ENCODE measurements at regions not wholly inside any gene's neighbourhood (a gene's known extent, or its start where the extent isn't known, plus 50 kb on each side); places are given as distances from the start of the nearest gene placed in this dataset.
"Not testable (repeated sequence)": the region's sequence is repeated elsewhere in the genome, so short reads cannot be mapped to it uniquely, and the experiment has no call there.

DNA sequence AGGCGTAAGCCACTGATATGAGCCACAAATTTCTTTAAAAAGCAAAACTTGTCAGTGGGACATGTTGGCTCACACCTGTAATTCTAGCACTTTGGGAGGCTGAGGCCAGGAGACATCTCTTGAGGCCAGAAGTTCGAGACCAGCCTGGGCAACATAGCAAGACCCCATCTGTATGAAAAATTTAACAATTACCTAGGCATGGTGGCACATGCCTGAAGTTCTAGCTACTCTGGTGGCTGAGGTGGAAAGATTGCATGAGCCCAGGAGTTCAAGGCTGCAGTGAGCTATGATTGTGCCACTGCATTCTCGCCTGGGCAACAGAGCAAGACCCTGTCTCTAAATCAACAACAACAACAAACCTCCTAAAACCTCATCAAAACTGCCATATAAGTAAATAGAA, 147.6 kb upstream of the BARHL2 start:
- Histone ChIP-seq H3K4me1 (ENCODE audit: control insufficient read depth in 5 of 5, insufficient read depth in 5 of 5, low read length in 5 of 5) (no peaks in the 10 kb centered on the region), H3K9ac (ENCODE audit: low read length in 5 of 5) (no peak overlapping the region), H3K27ac (ENCODE audit: low read depth, low read length) (no peak overlapping the region), H3K27me3 (ENCODE audit: control insufficient read depth in 5 of 5, insufficient read depth in 4 of 5, low read length in 5 of 5) (no peaks in the 10 kb centered on the region), H3K4me3 (ENCODE audit: low read depth in 1 of 5, low read length in 5 of 5) (no peak overlapping the region), H3K36me3 (ENCODE audit: control insufficient read depth in 5 of 5, insufficient read depth in 5 of 5, low read length in 5 of 5) (no peaks in the 10 kb centered on the region), H3K9me3 (ENCODE audit: control insufficient read depth in 5 of 5, low read length in 5 of 5) (no peaks in the 10 kb centered on the region)

DNA sequence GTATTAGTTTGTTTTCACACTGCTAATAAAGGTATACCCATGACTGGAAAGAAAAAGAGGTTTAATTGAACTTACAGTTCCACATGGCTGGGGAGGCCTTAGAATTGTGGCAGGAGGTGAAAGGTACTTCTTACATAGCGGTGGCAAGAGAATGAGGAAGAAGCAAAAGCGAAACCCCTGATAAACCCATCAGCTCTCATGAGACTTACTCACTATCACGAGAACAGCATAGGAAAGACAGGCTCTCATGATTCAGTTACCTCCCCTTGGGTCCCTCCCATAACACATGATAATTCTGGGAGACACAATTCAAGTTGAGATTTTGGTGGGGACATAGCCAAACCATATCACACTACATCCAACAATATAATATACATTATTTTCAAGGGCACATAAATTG, 145.7 kb upstream of the BARHL2 start:
- Histone ChIP-seq H3K27me3 (ENCODE audit: control insufficient read depth in 5 of 5, insufficient read depth in 4 of 5, low read length in 5 of 5) (no peaks in the 10 kb centered on the region), H3K9ac (ENCODE audit: low read length in 5 of 5) (no peak overlapping the region), H3K9me3 (ENCODE audit: control insufficient read depth in 5 of 5, low read length in 5 of 5) (no peaks in the 10 kb centered on the region), H3K4me1 (ENCODE audit: control insufficient read depth in 5 of 5, insufficient read depth in 5 of 5, low read length in 5 of 5) (no peaks in the 10 kb centered on the region), H3K4me3 (ENCODE audit: low read depth in 1 of 5, low read length in 5 of 5) (no peak overlapping the region), H3K27ac (ENCODE audit: low read depth, low read length) (no peak overlapping the region), H3K36me3 (ENCODE audit: control insufficient read depth in 5 of 5, insufficient read depth in 5 of 5, low read length in 5 of 5) (no peaks in the 10 kb centered on the region)

DNA sequence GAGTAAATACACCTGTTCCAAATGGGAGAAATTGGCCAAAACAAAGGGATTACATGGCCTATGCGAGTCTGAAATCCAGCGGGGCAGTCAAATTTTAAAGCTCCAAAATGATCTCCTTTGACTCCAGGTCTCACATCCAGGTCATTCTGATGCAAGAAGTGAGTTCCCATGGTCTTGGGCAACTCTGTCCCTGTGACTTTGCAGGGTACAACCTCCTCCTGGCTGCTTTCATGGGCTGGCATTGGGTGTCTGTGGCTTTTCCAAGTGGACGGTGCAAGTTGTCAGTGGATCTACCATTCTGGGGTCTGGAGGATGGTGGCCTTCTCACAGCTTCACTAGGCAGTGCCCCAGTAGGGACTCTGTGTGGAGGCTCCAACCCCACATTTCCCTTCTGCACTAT, 144.3 kb upstream of the BARHL2 start:
- not testable (repeated sequence) for H3K27me3 ChIP-seq (ENCODE audit: control insufficient read depth in 5 of 5, insufficient read depth in 4 of 5, low read length in 5 of 5); H3K4me1 ChIP-seq (ENCODE audit: control insufficient read depth in 5 of 5, insufficient read depth in 5 of 5, low read length in 5 of 5); H3K36me3 ChIP-seq (ENCODE audit: control insufficient read depth in 5 of 5, insufficient read depth in 5 of 5, low read length in 5 of 5); H3K27ac ChIP-seq (ENCODE audit: low read depth, low read length); H3K9ac ChIP-seq (ENCODE audit: low read length in 5 of 5); H3K4me3 ChIP-seq (ENCODE audit: low read depth in 1 of 5, low read length in 5 of 5); H3K9me3 ChIP-seq (ENCODE audit: control insufficient read depth in 5 of 5, low read length in 5 of 5)

DNA sequence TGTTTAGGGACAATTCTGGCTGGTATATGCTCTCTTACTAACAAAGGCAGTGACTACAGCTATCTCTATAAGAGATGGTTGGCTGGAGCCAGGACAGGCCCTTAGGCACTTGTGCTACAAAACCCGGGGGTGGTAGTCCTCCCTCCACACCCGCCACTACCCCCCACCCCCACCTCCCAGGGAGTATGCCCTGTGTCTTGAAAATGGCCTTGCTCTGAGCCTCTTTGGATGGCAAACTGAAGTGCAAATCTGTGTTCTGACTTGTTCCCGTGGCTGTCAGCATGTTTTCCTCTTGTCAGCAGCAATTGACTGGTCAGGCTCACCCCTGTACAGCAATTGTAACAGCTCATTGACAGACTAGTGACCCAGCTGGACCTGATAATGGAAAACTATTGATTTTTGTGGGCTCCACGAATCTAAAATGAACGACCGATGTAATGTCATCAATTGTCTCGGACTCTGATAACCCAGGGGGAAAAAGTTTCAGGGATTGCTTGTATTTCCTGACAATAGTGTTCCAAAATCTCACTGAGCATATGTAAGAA, 139.4 kb upstream of the BARHL2 start:
- Histone ChIP-seq H3K9ac (ENCODE audit: low read length in 5 of 5) (no peak overlapping the region), H3K9me3 (ENCODE audit: control insufficient read depth in 5 of 5, low read length in 5 of 5) (no peaks in the 10 kb centered on the region), H3K36me3 (ENCODE audit: control insufficient read depth in 5 of 5, insufficient read depth in 5 of 5, low read length in 5 of 5) (no peaks in the 10 kb centered on the region), H3K27me3 (ENCODE audit: control insufficient read depth in 5 of 5, insufficient read depth in 4 of 5, low read length in 5 of 5) (no peaks in the 10 kb centered on the region), H3K4me3 (ENCODE audit: low read depth in 1 of 5, low read length in 5 of 5) (no peak overlapping the region), H3K4me1 (ENCODE audit: control insufficient read depth in 5 of 5, insufficient read depth in 5 of 5, low read length in 5 of 5) (peaks cover 0 to 7% (median 6%) of the 10 kb centered on the region in 5 donors), H3K27ac (ENCODE audit: low read depth, low read length) (no peak overlapping the region)

DNA sequence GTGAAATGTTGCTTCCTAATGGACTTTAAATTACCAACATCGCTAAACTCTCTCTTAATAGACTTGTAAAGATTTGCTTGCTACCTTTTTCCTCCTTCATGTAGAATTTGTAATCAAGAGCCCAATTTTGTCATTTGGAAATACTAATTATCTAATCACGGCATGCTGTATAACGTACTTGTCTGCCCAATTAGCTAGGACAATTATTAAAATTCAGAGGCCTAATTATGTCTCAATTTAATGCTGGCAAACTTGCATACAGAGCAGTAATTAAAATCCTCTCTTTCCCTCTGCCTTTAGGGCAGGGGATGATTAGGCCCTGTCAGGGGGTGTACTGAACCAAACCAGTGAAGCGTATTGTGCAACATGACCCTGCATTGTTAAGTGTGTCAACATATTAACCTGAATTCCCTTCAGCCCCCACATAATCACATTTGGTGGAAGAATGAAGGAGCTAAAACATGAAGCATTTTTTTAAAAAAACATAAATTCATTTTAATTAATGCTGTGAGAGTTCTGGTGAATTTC, 137.4 kb upstream of the BARHL2 start:
- Histone ChIP-seq H3K9ac (ENCODE audit: low read length in 5 of 5) (no peak overlapping the region), H3K9me3 (ENCODE audit: control insufficient read depth in 5 of 5, low read length in 5 of 5) (no peaks in the 10 kb centered on the region), H3K36me3 (ENCODE audit: control insufficient read depth in 5 of 5, insufficient read depth in 5 of 5, low read length in 5 of 5) (no peaks in the 10 kb centered on the region), H3K27ac (ENCODE audit: low read depth, low read length) (no peak overlapping the region), H3K27me3 (ENCODE audit: control insufficient read depth in 5 of 5, insufficient read depth in 4 of 5, low read length in 5 of 5) (no peaks in the 10 kb centered on the region), H3K4me1 (ENCODE audit: control insufficient read depth in 5 of 5, insufficient read depth in 5 of 5, low read length in 5 of 5) (peaks cover 0 to 22% (median 18%) of the 10 kb centered on the region in 5 donors), H3K4me3 (ENCODE audit: low read depth in 1 of 5, low read length in 5 of 5) (no peak overlapping the region)

DNA sequence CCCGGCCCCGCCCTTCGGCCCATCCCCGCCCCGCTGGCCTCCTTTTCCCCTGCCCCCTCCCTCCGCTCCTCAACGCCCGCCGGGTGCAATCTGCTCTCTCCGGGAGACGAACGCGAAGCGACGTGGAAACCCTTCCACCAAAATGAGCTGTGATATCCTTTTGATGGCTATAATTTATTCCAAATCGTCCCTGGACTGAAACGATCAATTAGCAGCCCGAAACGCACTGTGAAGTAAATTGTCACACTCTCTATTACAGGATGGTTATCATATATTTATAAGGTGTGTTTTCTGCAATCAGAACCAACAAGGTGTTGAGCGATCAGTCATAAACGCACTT, 134.6 kb upstream of the BARHL2 start:
- Histone ChIP-seq H3K36me3 (ENCODE audit: control insufficient read depth in 5 of 5, insufficient read depth in 5 of 5, low read length in 5 of 5) (no peaks in the 10 kb centered on the region), H3K4me1 (ENCODE audit: control insufficient read depth in 5 of 5, insufficient read depth in 5 of 5, low read length in 5 of 5) (peaks cover 0 to 22% (median 18%) of the 10 kb centered on the region in 5 donors), H3K9me3 (ENCODE audit: control insufficient read depth in 5 of 5, low read length in 5 of 5) (no peaks in the 10 kb centered on the region), H3K27ac (ENCODE audit: low read depth, low read length) (no peak overlapping the region), H3K9ac (ENCODE audit: low read length in 5 of 5) (peak overlapping the region in 4 of 5 donors; percentile 4 to 55 (median 38)), H3K27me3 (ENCODE audit: control insufficient read depth in 5 of 5, insufficient read depth in 4 of 5, low read length in 5 of 5) (no peaks in the 10 kb centered on the region), H3K4me3 (ENCODE audit: low read depth in 1 of 5, low read length in 5 of 5) (peak overlapping the region; percentile 71 to 86 (median 79))

DNA sequence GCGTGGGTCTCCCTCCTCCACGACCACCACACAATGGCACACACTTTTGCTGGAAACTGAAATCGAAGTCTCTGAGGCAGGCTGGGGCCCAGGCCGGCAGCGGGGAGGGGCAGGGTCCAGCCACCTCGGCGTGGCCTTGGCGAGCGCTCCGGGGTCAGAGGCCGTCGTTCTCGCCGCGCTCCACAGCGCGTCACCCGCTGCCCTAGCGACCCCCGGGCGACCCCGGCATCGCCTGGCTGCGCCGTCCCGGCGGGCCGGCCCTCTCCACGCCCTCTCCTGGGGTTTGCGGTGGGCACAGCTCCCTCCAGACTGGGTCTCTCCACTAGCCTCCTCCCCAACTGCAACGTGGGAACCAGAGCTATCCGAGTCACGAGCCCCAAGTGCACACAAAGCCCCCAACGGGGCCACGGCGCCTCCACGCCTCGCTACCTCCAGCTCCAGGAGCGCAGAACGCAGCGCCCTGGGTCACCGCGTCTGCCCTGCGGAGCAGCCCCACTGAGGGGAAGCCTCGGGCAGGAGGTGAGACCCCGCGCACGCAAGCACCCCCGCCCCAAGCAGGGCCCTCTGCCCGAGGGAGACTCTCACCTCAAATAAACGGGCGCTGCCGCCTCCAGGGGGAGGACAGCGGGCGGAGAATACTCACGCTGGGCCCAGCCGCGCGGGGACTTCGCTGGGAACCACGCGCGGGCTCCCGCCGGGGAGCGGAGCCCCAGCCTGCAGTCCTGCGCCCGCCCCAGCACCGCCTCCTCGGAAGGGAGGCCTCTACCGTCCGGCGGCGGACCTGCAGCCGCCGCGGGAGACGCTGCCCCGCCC, 134.0 kb upstream of the BARHL2 start:
- Histone ChIP-seq H3K9me3 (ENCODE audit: control insufficient read depth in 5 of 5, low read length in 5 of 5) (no peaks in the 10 kb centered on the region), H3K27me3 (ENCODE audit: control insufficient read depth in 5 of 5, insufficient read depth in 4 of 5, low read length in 5 of 5) (no peaks in the 10 kb centered on the region), H3K27ac (ENCODE audit: low read depth, low read length) (peak overlapping the region; percentile 35), H3K9ac (ENCODE audit: low read length in 5 of 5) (peak overlapping the region; percentile 44 to 86 (median 74)), H3K36me3 (ENCODE audit: control insufficient read depth in 5 of 5, insufficient read depth in 5 of 5, low read length in 5 of 5) (no peaks in the 10 kb centered on the region), H3K4me1 (ENCODE audit: control insufficient read depth in 5 of 5, insufficient read depth in 5 of 5, low read length in 5 of 5) (peaks cover 0 to 22% (median 18%) of the 10 kb centered on the region in 5 donors), H3K4me3 (ENCODE audit: low read depth in 1 of 5, low read length in 5 of 5) (peak overlapping the region; percentile 83 to 97 (median 86))

DNA sequence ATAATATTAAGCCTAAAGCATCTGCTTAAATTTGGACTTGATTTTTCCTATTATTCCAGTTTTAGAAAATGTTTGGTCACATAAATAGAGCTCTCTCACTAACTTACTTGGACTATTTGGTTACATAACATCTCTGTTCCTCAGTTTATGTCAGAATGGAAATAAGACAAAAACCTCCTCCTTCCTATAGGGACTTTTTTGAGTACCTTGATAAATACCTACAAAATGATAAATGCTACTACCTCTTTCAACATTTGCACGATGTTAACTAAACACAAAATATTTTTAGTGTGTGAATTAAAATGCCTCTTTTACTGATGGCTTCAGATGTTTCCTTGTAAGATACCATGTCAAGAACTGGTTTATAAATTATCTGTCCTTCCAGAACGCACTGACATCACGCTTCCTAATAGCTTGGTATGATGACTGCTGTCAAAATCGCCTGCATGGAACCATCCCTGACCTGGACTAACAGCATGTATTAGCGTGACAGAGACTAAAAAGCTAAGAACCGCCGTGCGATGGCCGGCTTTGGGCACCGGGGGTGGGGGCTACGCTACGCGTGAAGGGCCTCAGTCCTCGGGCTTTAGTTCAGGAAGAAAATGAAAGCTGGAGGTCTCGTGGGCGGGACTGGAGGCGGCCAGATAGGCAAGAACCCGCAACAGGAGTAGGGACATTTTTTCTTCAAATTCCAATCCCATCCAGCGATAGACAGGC, 133.2 kb upstream of the BARHL2 start:
- Histone ChIP-seq H3K27ac (ENCODE audit: low read depth, low read length) (peak overlapping the region; percentile 35), H3K27me3 (ENCODE audit: control insufficient read depth in 5 of 5, insufficient read depth in 4 of 5, low read length in 5 of 5) (no peaks in the 10 kb centered on the region), H3K4me1 (ENCODE audit: control insufficient read depth in 5 of 5, insufficient read depth in 5 of 5, low read length in 5 of 5) (peaks cover 0 to 22% (median 18%) of the 10 kb centered on the region in 5 donors), H3K9ac (ENCODE audit: low read length in 5 of 5) (peak overlapping the region; percentile 44 to 86 (median 74)), H3K4me3 (ENCODE audit: low read depth in 1 of 5, low read length in 5 of 5) (peak overlapping the region; percentile 83 to 97 (median 86)), H3K36me3 (ENCODE audit: control insufficient read depth in 5 of 5, insufficient read depth in 5 of 5, low read length in 5 of 5) (no peaks in the 10 kb centered on the region), H3K9me3 (ENCODE audit: control insufficient read depth in 5 of 5, low read length in 5 of 5) (no peaks in the 10 kb centered on the region)

DNA sequence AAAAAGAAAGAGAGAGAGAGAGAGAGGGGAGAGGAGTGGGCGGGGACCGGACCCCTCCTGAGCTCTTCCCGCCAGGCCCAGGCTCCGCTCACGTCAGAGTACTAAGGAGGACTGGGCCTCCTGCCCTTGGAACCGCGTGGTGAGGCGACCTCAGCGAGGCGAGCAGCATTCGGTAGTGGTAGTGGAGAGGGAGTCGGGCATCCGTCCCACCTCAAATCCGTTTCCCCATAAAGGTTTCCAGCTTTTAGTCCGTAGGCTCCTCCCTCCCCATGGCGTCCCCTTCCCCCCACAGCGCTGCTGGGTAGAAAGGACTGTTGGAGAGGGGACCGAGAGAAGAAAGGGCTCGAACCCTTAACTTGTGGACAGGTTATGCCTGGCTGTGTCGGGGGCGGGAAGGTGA, 124.4 kb upstream of the BARHL2 start:
- Histone ChIP-seq H3K9me3 (ENCODE audit: control insufficient read depth in 5 of 5, low read length in 5 of 5) (no peaks in the 10 kb centered on the region), H3K9ac (ENCODE audit: low read length in 5 of 5) (no peak overlapping the region), H3K27ac (ENCODE audit: low read depth, low read length) (no peak overlapping the region), H3K4me1 (ENCODE audit: control insufficient read depth in 5 of 5, insufficient read depth in 5 of 5, low read length in 5 of 5) (peaks cover 0 to 3% (median under 1%) of the 10 kb centered on the region in 5 donors), H3K27me3 (ENCODE audit: control insufficient read depth in 5 of 5, insufficient read depth in 4 of 5, low read length in 5 of 5) (peaks cover 1 to 12% (median 3%) of the 10 kb centered on the region in 5 donors), H3K4me3 (ENCODE audit: low read depth in 1 of 5, low read length in 5 of 5) (no peak overlapping the region), H3K36me3 (ENCODE audit: control insufficient read depth in 5 of 5, insufficient read depth in 5 of 5, low read length in 5 of 5) (no peaks in the 10 kb centered on the region)

DNA sequence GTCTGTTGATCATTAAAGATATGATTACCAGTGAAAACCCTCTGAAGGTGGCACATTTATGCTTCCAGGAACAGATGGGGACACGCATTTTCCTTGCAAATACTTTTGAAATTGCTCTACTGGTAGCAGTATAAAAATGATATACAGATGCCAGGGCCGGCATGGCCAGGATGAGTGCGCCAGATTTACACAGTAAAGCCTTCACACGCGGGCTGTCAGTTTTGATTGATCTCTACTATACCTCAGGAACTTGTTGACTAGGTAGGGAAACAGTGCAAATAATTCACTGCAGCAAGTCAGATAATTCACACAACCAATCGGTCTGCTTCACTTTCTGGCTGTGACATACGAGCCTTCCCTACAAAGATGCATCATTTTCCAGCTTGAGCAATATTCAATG, 123.2 kb upstream of the BARHL2 start:
- Histone ChIP-seq H3K27me3 (ENCODE audit: control insufficient read depth in 5 of 5, insufficient read depth in 4 of 5, low read length in 5 of 5) (peaks cover 7 to 22% (median 9%) of the 10 kb centered on the region in 5 donors), H3K9me3 (ENCODE audit: control insufficient read depth in 5 of 5, low read length in 5 of 5) (no peaks in the 10 kb centered on the region), H3K9ac (ENCODE audit: low read length in 5 of 5) (no peak overlapping the region), H3K4me1 (ENCODE audit: control insufficient read depth in 5 of 5, insufficient read depth in 5 of 5, low read length in 5 of 5) (peaks cover 0 to 15% (median 12%) of the 10 kb centered on the region in 5 donors), H3K4me3 (ENCODE audit: low read depth in 1 of 5, low read length in 5 of 5) (no peak overlapping the region), H3K36me3 (ENCODE audit: control insufficient read depth in 5 of 5, insufficient read depth in 5 of 5, low read length in 5 of 5) (no peaks in the 10 kb centered on the region), H3K27ac (ENCODE audit: low read depth, low read length) (no peak overlapping the region)
